GM19395 (cell line): ENCODE measurements at regions not wholly inside any gene's neighbourhood (a gene's known extent, or its start where the extent isn't known, plus 50 kb on each side); places are given as distances from the start of the nearest gene placed in this dataset.

Experiments
- ATAC-seq: cut with Tn5 transposase; IDR thresholded peaks from one replicate; pipeline ENCODE4 v1.9.1; 2021; ENCODE audit warnings: mild to moderate bottlenecking, moderate library complexity; ENCODE audit not compliant: unreplicated experiment

- ATAC-seq: no peak
Observed at GRCh38 chr4:156191044-156191781, 237.5 kb upstream of the CTSO start.

- no peak for ATAC-seq
Observed at GRCh38 chr4:156190615-156191014, 236.9 kb upstream of the CTSO start.

- ATAC-seq: no peak
Observed at GRCh38 chr4:156188596-156188995, 234.9 kb upstream of the CTSO start.

GRCh38 chr4:156186111-156186510 lies 232.4 kb upstream of the CTSO start:
- no peak for ATAC-seq

DNA sequence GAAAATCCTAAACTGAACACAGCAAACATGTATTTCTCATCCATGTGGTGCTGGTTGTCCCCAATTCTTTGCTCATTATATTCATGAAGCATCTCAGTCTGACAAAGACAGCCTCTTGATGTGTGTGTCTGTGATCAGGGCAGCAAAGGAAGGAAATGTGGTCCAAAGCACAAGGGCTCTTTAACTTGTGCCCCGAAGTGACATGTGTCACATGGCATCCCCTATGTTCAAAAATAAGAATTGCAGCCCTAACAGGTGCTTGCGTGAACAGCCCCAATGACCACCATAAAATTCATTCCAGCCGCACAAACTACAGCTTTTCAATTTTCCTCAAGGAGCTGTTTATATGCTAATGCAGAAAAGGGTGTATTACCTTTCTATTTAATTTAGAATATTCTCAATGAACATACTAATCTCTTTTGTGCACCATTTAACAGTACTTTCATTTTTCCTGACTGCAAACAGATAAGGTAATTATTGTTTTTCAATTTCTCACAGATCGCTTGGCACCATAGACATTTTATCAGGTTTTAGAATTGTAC lies 231.9 kb upstream of the CTSO start:
- no peak for ATAC-seq

- ATAC-seq: no peak
Observed at GRCh38 chr4:156182269-156182668, 228.6 kb upstream of the CTSO start.

- no peak for ATAC-seq
Observed at GRCh38 chr4:156177941-156178340, 224.3 kb upstream of the CTSO start.

DNA sequence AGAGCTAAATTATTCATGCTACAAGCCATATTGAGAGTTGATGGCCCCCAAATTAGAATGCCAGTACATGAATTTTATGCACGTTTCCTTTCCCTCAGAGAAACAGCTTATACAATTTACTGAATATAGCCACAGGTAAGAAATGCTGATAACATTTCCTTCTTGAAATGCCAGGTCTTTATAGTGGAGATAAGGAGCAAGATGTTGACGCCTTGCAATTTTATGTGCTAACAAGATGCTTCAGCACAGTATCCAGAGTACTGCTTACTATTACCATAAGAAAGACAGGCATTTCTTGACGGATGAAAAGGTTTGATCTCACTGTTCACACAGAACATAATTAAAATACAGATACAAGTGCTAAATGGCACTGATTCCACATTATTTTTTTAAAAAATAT lies 223.2 kb upstream of the CTSO start:
- no peak for ATAC-seq

DNA sequence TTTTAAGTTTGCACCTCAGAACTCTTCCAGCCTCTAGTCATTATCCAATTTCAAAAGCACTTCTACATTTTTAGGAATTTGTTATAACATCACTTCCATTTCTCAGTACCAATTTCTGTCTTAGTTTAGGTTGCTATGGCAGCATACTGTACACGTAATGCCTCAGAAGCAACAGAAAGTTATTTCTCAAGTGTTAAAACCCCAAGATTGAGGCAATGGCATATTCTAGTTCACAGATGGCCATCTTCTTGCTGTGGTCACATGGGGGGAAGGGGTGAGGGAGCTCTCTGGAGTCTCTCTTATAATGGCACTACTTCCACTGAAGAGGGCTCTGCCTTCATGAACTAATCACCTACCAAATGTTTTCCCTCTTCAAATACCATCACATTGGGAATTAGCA lies 220.3 kb upstream of the CTSO start:
- no peak for ATAC-seq

DNA sequence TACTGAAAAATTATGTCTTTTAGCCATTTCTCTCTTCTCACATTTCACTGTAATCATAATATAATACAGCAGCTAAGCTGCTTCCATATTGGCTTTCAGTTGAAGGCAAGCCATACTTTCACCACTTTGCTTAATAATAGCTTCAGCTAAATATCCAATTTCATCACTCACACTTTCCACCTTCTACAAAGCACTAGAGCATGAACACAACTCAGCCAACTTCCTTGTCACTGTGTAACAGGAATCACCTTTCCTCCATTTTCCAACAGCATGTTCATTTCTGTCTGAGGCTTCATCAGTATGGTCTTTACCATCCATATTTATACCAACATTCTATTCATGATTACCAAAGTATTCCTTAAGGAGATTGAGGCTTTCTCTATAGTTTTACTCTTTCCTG lies 219.8 kb upstream of the CTSO start:
- ATAC-seq: no peak

GRCh38 chr4:156169861-156170260 lies 216.2 kb upstream of the CTSO start:
- no peak for ATAC-seq

GRCh38 chr4:156169011-156169410 lies 215.3 kb upstream of the CTSO start:
- peak; percentile 70 for ATAC-seq

DNA sequence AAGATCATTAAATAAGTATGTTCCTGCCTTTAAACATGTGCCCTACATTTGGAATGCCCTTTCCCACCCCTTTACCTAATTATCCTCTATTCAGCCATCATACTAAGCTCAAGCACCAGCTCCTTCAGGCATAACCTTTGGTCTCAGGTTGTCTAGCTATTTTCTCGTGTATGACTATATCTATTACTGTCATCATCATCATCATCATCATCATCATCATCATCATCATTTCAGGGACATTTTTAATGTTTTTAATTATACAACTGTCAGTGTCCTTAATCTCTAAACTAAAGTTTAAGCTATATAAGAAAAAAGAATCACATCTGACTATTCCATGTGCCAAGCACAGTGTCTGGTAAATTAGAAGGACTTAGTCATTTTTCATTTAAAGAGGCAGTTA lies 214.6 kb upstream of the CTSO start:
- ATAC-seq: no peak

- peak; percentile 94 for ATAC-seq
Observed at GRCh38 chr4:156158747-156159146, 205.1 kb upstream of the CTSO start.

DNA sequence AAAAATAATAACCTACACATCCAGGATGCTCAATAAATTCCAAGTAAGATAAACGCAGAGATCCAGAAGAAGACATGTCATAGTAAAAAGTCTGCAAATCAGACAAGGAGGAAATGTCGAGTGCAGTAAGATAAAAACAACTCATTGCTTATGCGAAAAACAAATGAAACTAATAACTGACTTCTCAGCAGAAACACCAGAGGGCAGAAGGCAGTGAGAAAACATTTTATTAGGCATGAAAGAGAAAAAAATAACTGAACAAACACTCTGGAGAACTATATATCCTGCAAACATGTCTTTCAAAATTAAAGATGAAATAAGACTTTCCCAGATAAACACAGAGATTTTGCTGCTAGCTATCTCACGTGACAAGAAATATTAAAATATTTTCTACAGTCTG lies 201.3 kb upstream of the CTSO start:
- ATAC-seq: no peak

DNA sequence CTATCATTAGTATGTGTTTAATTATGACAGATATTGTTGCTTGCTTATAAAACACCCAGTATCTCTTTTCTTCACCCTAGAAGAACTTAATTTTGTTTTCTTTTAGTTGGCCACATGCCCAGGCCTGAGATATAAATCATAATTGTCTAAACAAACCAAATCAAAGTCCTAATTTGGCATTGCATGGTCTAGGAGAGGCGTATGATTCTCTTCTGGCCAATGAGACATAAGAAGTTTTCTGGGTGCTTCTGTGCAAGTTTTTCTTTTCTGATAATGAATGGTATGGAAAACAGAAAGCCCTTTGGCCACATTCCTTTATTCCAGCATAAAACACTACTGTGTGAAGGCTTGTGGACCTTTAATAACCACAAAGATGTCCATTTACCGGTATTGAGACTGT lies 192.9 kb upstream of the CTSO start:
- no peak for ATAC-seq

DNA sequence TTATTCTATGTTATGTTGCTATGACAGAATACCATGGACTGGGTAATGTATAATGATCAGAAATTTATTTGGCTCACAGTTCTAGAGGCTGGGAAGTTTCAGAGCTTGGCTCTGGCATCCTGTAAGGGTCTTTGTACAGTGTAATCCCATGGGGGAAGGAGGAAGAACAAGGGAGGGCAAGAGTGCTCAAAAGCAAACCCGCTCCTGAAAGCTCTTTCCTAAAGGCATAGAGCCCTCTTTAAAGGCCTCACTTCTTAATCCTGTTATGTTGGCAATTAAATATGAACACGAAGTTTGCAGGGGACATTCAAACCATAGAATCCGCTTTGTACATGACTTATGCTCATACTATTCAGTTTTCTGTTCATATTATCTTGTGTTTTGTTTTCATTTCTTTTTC lies 191.3 kb upstream of the CTSO start:
- ATAC-seq: no peak

DNA sequence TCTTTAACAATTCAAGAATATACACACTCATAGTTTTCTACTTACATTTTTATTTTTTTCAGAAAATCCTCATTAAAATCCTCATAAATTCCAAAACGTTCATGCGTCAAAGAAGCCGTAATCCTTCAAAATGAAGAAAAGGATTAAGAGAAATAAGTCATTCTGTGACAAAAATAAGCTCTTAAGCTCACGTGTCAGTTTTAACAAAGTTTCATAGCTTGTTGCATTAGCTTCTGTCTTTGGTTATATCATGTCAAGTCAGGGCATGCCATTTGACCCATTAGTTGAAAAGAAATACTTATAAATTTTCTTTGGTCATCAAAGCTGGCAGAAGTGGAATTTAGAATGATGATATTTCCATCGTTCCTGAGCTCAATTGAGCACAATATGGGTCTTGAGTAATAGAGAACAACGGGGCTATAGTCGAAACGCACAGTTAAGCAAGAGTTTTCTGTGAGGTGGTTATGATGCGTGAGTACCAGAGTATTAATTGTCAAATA lies 185.2 kb upstream of the CTSO start:
- no peak for ATAC-seq

DNA sequence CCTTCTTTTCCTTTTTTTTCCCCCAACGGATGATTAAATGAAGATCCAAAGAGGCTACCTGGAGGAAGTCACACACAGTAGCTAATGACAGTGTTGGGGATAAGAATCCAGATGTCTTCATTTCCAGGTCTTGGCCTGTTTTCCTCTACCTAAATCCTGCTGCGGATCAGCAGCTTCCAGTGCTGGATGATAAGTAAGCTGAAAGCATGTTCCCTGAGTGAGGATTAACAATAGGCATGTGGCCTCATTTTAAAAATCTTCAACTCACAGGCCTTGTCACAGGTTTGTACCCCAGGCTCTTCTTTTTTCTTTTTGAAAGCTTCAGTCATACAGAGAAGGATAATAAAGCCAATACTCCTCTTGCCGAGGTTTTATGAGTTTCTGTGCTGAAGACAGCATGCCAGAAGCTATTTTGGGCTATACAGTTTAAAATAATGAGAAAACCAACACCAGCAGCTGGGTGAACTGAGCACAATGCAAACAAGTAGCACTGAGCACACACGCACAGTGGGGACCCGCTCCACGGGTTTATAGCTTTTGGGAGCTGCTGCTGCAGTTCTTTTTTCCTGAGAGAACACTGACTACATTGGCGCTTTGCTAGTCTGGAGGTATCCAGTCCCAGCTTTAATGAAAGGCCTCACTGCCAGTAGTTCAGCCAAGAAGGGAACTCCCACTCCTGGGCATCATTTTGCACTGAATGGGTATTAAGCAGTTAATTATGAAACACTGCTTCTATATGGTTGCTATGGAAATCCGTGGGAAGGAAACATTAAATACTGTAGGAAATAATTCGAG lies 184.2 kb upstream of the CTSO start:
- no peak for ATAC-seq

- no peak for ATAC-seq
Observed at GRCh38 chr4:156132196-156132595, 178.5 kb upstream of the CTSO start.

DNA sequence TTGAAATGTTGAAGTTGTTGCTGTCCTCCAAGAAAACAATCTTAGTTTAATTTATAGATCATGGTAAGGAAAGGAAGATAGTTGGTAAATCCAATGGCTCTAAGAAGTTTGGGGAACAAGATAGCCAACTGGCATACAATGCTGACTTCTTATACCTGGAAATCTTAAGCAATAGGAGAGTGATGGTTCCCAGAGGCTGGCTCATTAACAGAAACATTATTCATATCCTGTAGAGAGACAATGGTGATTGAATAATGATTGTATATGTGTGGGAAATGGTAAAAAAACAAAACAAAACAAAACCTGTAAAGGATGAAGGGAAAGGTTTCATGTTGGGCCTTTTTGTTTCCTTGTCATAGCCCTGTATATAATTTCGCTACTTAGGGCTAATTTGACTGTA lies 174.9 kb upstream of the CTSO start:
- ATAC-seq: no peak
